Loucy (cell line): ENCODE measurements at regions not wholly inside any gene's neighbourhood (a gene's known extent, or its start where the extent isn't known, plus 50 kb on each side); places are given as distances from the start of the nearest gene placed in this dataset.

Source experiments
- H2AFZ ChIP-seq: fragments of 200-600 bp; sonication (generic); 2 replicates; pipeline ENCODE4 v1.6.0; 2016; ENCODE audit warnings: antibody characterized with exemption, mild to moderate bottlenecking, low read length, moderate library complexity
- H3F3A ChIP-seq: fragments of 200-600 bp; 2 replicates; pipeline ENCODE4 v1.6.0; 2016; ENCODE audit warnings: antibody characterized with exemption, low read depth, mild to moderate bottlenecking
- H3K27me3 ChIP-seq: fragments of 200-600 bp; sonication (generic); 2 replicates; pipeline ENCODE4 v1.6.1; 2014; ENCODE audit warnings: low read length, mild to moderate bottlenecking; ENCODE audit not compliant: insufficient read depth, poor library complexity, severe bottlenecking
- H3K36me3 ChIP-seq: fragments of 200-600 bp; sonication (generic); 2 replicates; pipeline ENCODE4 v1.6.1; 2016; ENCODE audit warnings: low read length; ENCODE audit not compliant: insufficient read depth
- H3K4me1 ChIP-seq: fragments of 200-600 bp; sonication (generic); 2 replicates; pipeline ENCODE4 v1.5.1; 2014; ENCODE audit warnings: low read length, mild to moderate bottlenecking; ENCODE audit not compliant: insufficient read depth, poor library complexity, severe bottlenecking
- H3K4me2 ChIP-seq: fragments of 200-600 bp; sonication (generic); 2 replicates; pipeline ENCODE4 v1.6.0; 2014; ENCODE audit warnings: antibody characterized with exemption, low read length, low read depth, mild to moderate bottlenecking; ENCODE audit not compliant: poor library complexity, severe bottlenecking
- H3K4me3 ChIP-seq: fragments of 200-600 bp; sonication (generic); 2 replicates; pipeline ENCODE4 v1.5.1; 2014; ENCODE audit warnings: low read length, mild to moderate bottlenecking, mixed read lengths; ENCODE audit not compliant: poor library complexity, severe bottlenecking
- H3K79me2 ChIP-seq: fragments of 200-600 bp; sonication (generic); 2 replicates; pipeline ENCODE4 v1.6.1; 2014; ENCODE audit warnings: low read length; ENCODE audit not compliant: insufficient read depth
- H3K9ac ChIP-seq: fragments of 200-600 bp; sonication (generic); 2 replicates; pipeline ENCODE4 v1.6.0; 2014; ENCODE audit warnings: mild to moderate bottlenecking, low read depth, low read length, moderate library complexity; ENCODE audit not compliant: poor library complexity, severe bottlenecking
- H3K9me2 ChIP-seq: fragments of 200-600 bp; sonication (generic); replicated peaks from 2 replicates; pipeline ENCODE4 v1.6.1; 2016; ENCODE audit warnings: low read depth, low read length, mixed read lengths
- H3K9me3 ChIP-seq: fragments of 200-600 bp; sonication (generic); 2 replicates; pipeline ENCODE4 v1.6.1; 2014; ENCODE audit warnings: mild to moderate bottlenecking, antibody characterized with exemption, low read length, low read depth; ENCODE audit not compliant: insufficient read depth
- H4K20me1 ChIP-seq: fragments of 200-600 bp; sonication (generic); 2 replicates; pipeline ENCODE4 v1.6.0; 2014; ENCODE audit warnings: antibody characterized with exemption, low read length, mild to moderate bottlenecking; ENCODE audit not compliant: insufficient read depth, poor library complexity, severe bottlenecking
- EZH2phosphoT487 ChIP-seq: fragments of 200-600 bp; IDR thresholded peaks from 2 replicates; pipeline ENCODE4 v1.6.1; 2018; ENCODE audit warnings: antibody characterized with exemption, mild to moderate bottlenecking, moderate library complexity, borderline replicate concordance
- TF ChIP-seq, protein P1 (sequence below): fragments of 200-600 bp; sonication (generic); conservative IDR thresholded peaks from 2 replicates; pipeline ENCODE4 v1.5.1; 2014; ENCODE audit warnings: mild to moderate bottlenecking, antibody characterized with exemption, low read length

DNA sequence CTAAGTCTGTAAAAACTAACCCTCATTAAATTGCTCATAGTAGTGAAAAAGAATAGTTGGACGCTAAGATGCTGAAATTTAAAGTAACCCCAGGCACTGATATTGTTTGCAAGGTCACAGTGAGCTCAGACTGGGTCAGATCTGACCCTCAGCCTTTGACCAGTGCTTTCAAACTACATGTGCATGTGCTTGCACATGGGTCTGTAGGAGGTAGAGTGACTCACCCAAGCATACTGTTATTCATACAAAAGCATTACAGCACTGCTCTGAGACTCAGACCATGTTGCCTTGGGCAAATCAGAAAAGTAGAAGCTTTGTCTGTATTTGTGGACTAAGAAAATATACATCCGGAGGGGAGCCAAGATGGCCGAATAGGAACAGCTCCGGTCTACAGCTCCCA is 326.4 kb upstream of the MARCKS start:
- Histone ChIP-seq H4K20me1 (no peaks in the 10 kb centered on the region), H3K27me3 (no peaks in the 10 kb centered on the region), H3K4me2 (no peak overlapping the region), H3K4me1 (no peaks in the 10 kb centered on the region), H3K79me2 (no peaks in the 10 kb centered on the region), H3K4me3 (no peak overlapping the region), H3K9ac (no peak overlapping the region), H3K9me3 (no peaks in the 10 kb centered on the region), H3K36me3 (no peaks in the 10 kb centered on the region), H3K9me2 (no peaks in the 10 kb centered on the region), H2AFZ (no peak overlapping the region), H3F3A (no peaks in the 10 kb centered on the region)
- TF ChIP-seq EZH2phosphoT487: no peak
- TF ChIP-seq, protein P1, sequence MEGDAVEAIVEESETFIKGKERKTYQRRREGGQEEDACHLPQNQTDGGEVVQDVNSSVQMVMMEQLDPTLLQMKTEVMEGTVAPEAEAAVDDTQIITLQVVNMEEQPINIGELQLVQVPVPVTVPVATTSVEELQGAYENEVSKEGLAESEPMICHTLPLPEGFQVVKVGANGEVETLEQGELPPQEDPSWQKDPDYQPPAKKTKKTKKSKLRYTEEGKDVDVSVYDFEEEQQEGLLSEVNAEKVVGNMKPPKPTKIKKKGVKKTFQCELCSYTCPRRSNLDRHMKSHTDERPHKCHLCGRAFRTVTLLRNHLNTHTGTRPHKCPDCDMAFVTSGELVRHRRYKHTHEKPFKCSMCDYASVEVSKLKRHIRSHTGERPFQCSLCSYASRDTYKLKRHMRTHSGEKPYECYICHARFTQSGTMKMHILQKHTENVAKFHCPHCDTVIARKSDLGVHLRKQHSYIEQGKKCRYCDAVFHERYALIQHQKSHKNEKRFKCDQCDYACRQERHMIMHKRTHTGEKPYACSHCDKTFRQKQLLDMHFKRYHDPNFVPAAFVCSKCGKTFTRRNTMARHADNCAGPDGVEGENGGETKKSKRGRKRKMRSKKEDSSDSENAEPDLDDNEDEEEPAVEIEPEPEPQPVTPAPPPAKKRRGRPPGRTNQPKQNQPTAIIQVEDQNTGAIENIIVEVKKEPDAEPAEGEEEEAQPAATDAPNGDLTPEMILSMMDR: no peak

DNA sequence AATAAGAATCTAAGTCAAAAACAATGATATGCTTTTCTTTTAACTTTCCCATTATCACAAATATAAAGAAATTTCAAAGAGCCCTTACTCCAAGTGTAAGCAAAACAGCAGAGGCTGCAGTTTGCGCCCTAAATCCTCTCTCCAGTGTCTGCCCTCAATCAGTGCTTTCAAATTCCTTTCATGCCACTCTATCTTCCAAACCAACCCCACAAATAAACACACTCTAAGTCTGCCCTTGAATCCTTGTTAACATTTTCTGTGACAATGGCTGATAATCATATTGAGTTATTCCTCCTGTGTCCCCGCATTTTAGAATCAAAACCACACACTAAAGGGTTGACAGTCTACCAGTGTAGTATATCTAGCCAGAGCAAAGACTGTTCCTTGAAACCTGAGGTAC is 317.9 kb upstream of the MARCKS start:
- Histone ChIP-seq H3K79me2 (no peaks in the 10 kb centered on the region), H3K27me3 (no peaks in the 10 kb centered on the region), H2AFZ (no peak overlapping the region), H3F3A (no peaks in the 10 kb centered on the region), H3K4me2 (no peak overlapping the region), H3K36me3 (no peaks in the 10 kb centered on the region), H3K4me1 (no peaks in the 10 kb centered on the region), H3K4me3 (no peak overlapping the region), H3K9ac (no peak overlapping the region), H3K9me3 (no peaks in the 10 kb centered on the region), H4K20me1 (no peaks in the 10 kb centered on the region), H3K9me2 (no peaks in the 10 kb centered on the region)
- no peak for TF ChIP-seq EZH2phosphoT487
- TF ChIP-seq, protein P1: no peak

DNA sequence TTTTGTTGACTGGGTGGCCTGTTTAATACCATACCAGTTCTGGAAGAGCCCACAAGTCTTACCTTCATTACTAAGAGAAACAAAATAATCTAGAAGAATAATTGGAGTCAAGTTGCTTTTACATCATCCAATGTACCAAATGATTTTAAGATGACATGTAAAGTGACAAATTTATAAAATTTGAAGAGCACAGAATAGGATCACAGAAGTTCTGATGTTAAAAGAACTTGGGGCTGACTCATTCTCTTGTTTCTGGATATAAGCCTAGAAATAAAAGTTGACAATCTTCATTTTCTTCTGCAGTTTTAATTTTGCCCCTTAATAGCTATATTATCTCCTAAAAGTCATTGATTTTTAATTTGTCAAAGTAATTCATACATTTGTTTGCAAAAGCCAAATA is 317.5 kb upstream of the MARCKS start:
- no peaks in the 10 kb centered on the region for H3K9me3 ChIP-seq
- H3K9me2 ChIP-seq: no peaks in the 10 kb centered on the region
- TF ChIP-seq EZH2phosphoT487: no peak
- TF ChIP-seq, protein P1: no peak
- no peak overlapping the region for H2AFZ ChIP-seq
- no peak overlapping the region for H3K9ac ChIP-seq
- H3K79me2 ChIP-seq: no peaks in the 10 kb centered on the region
- H3F3A ChIP-seq: no peaks in the 10 kb centered on the region
- H3K4me2 ChIP-seq: no peak overlapping the region
- no peaks in the 10 kb centered on the region for H3K27me3 ChIP-seq
- H3K36me3 ChIP-seq: no peaks in the 10 kb centered on the region
- H3K4me3 ChIP-seq: no peak overlapping the region
- no peaks in the 10 kb centered on the region for H4K20me1 ChIP-seq
- H3K4me1 ChIP-seq: no peaks in the 10 kb centered on the region
